H1 (cell line): ENCODE measurements at regions not wholly inside any gene's neighbourhood (a gene's known extent, or its start where the extent isn't known, plus 50 kb on each side); places are given as distances from the start of the nearest gene placed in this dataset.

Experiments
- CTCF ChIA-PET: fragments of 300-600 bp; sonication (Branson Sonifier 250); formaldehyde crosslinking; loops from one replicate; lab custom pipeline; 2021; ENCODE audit not compliant: partially characterized antibody; lab: Charles Lee
- POLR2A ChIA-PET: fragments of 300-600 bp; sonication (Branson Sonifier 250); formaldehyde crosslinking; loops from one replicate; lab custom pipeline; 2021; ENCODE audit warnings: inconsistent platforms; ENCODE audit not compliant: partially characterized antibody; lab: Charles Lee
- DNase-seq, 2 experiments: peaks; one replicate each; pipeline versions ENCODE4 v3.0.0 to v3.0.0-alpha.2; 2010 to 2022; ENCODE audit warnings: low spot score in 2 of 2, low read depth in 1 of 2, mixed read lengths in 1 of 2
- FAIRE-seq: peaks from 2 replicates; lab custom pipeline; 2011; peaks lifted over from hg19 to GRCh38; lab: Jason Lieb, UNC
- H2AFZ ChIP-seq: 2 replicates; pipeline ENCODE4 v1.8.1; 2012; ENCODE audit warnings: low read length, inconsistent platforms
- H2AK5ac ChIP-seq: 2 replicates; pipeline ENCODE4 v1.6.1; 2013; ENCODE audit warnings: low read depth, low read length
- H2BK120ac ChIP-seq: replicated peaks from 2 replicates; pipeline ENCODE3; 2013; ENCODE audit warnings: low read depth, low read length, inconsistent platforms
- H2BK12ac ChIP-seq: 2 replicates; pipeline ENCODE4 v1.6.1; 2013; ENCODE audit warnings: low read depth, low read length
- H2BK15ac ChIP-seq: 2 replicates; pipeline ENCODE4 v1.6.1; 2013; ENCODE audit warnings: low read length
- H2BK20ac ChIP-seq: 2 replicates; pipeline ENCODE4 v1.6.1; 2013; ENCODE audit warnings: low read length
- H2BK5ac ChIP-seq: 2 replicates; pipeline ENCODE4 v1.6.1; 2013; ENCODE audit warnings: low read depth, low read length
- H3K14ac ChIP-seq: 2 replicates; pipeline ENCODE4 v1.6.1; 2013; ENCODE audit warnings: inconsistent platforms; ENCODE audit not compliant: insufficient read length
- H3K18ac ChIP-seq: 2 replicates; pipeline ENCODE4 v1.6.1; 2013; ENCODE audit warnings: low read length; ENCODE audit errors: extremely low read depth
- H3K23ac ChIP-seq: 2 replicates; pipeline ENCODE4 v1.6.1; 2013; ENCODE audit warnings: inconsistent platforms; ENCODE audit not compliant: insufficient read length
- H3K23me2 ChIP-seq: 2 replicates; pipeline ENCODE4 v1.6.1; 2013; ENCODE audit warnings: low read depth, low read length
- H3K27ac ChIP-seq: 2 replicates; pipeline ENCODE4 v1.6.1; 2011; ENCODE audit warnings: low read depth, low read length, inconsistent platforms
- H3K27me3 ChIP-seq, 4 experiments: replicated peaks in 1 of 4; 1 replicate in 1 of 4; 2 replicates in 3 of 4; pipeline versions ENCODE4 v1.6.1 to v1.8.1; 2011 to 2013; ENCODE audit warnings: low read length in 3 of 4, mild to moderate bottlenecking in 3 of 4, inconsistent platforms in 2 of 4, mixed read lengths in 2 of 4, moderate library complexity in 1 of 4; ENCODE audit not compliant: control insufficient read depth in 3 of 4, insufficient read depth in 3 of 4; ENCODE audit errors: extremely low read depth in 1 of 4
- H3K36me3 ChIP-seq, 4 experiments: 2 replicates each; pipeline versions ENCODE4 v1.6.1 to v1.8.1; 2011 to 2013; ENCODE audit warnings: mild to moderate bottlenecking in 4 of 4, low read length in 3 of 4, moderate library complexity in 2 of 4, control low read depth in 1 of 4, inconsistent platforms in 1 of 4; ENCODE audit not compliant: insufficient read depth in 4 of 4, control insufficient read depth in 2 of 4
- H3K4ac ChIP-seq: replicated peaks from 2 replicates; pipeline ENCODE3; 2013; ENCODE audit warnings: low read length, low read depth, mixed read lengths, inconsistent platforms; ENCODE audit not compliant: insufficient read length
- H3K4me1 ChIP-seq, 4 experiments: replicated peaks in 1 of 4; 1 replicate in 1 of 4; 2 replicates in 3 of 4; pipeline versions ENCODE4 v1.6.1 to v1.8.1; 2011 to 2013; ENCODE audit warnings: low read length in 3 of 4, inconsistent platforms in 2 of 4, mixed read lengths in 1 of 4; ENCODE audit not compliant: insufficient read depth in 4 of 4, control insufficient read depth in 3 of 4
- H3K4me2 ChIP-seq, 2 experiments: 2 replicates each; pipeline versions ENCODE4 v1.6.1 to v1.8.1; 2011 to 2013; ENCODE audit warnings: low read depth in 2 of 2, low read length in 2 of 2, control low read depth in 1 of 2, inconsistent platforms in 1 of 2, mild to moderate bottlenecking in 1 of 2; ENCODE audit not compliant: insufficient read depth in 1 of 2
- H3K4me3 ChIP-seq, 4 experiments: fragments of 200-600, 300-600 bp in 1 of 4; sonication (generic), shearing (Covaris generic), sonication (Bioruptor Twin) in 1 of 4; 2 replicates each; pipeline versions ENCODE4 v1.5.1 to v1.8.1; 2011 to 2016; ENCODE audit warnings: low read length in 4 of 4, low read depth in 3 of 4, control low read depth in 2 of 4, inconsistent platforms in 2 of 4, mild to moderate bottlenecking in 2 of 4, mixed read lengths in 1 of 4, moderate library complexity in 1 of 4; ENCODE audit not compliant: insufficient read depth in 2 of 4; ENCODE audit errors: extremely low read depth in 1 of 4
- H3K56ac ChIP-seq: replicated peaks from 2 replicates; pipeline ENCODE3; 2013; ENCODE audit warnings: low read depth, mild to moderate bottlenecking, mixed read lengths, low read length, inconsistent platforms; ENCODE audit not compliant: insufficient read length
- H3K79me1 ChIP-seq: 2 replicates; pipeline ENCODE4 v1.6.1; 2013; ENCODE audit warnings: low read depth, low read length, control low read depth
- H3K79me2 ChIP-seq, 2 experiments: 2 replicates each; pipeline versions ENCODE4 v1.6.1 to v1.8.1; 2012 to 2013; ENCODE audit warnings: low read length in 2 of 2, mild to moderate bottlenecking in 2 of 2, inconsistent platforms in 1 of 2; ENCODE audit not compliant: insufficient read depth in 2 of 2, control insufficient read depth in 1 of 2
- H3K9ac ChIP-seq, 4 experiments: replicated peaks in 1 of 4; 1 replicate in 1 of 4; 2 replicates in 3 of 4; pipeline versions ENCODE4 v1.6.1 to v1.8.1; 2011 to 2013; ENCODE audit warnings: low read depth in 3 of 4, low read length in 3 of 4, control low read depth in 2 of 4, mild to moderate bottlenecking in 2 of 4, moderate library complexity in 2 of 4, inconsistent platforms in 1 of 4; ENCODE audit errors: extremely low read depth in 1 of 4
- H3K9me3 ChIP-seq, 2 experiments: 2 replicates each; pipeline versions ENCODE4 v1.6.1 to v1.8.1; 2012 to 2013; ENCODE audit warnings: mild to moderate bottlenecking in 2 of 2, moderate library complexity in 2 of 2, control low read depth in 1 of 2, inconsistent platforms in 1 of 2, low read depth in 1 of 2, low read length in 1 of 2, mixed read lengths in 1 of 2; ENCODE audit not compliant: insufficient read depth in 2 of 2
- H4K20me1 ChIP-seq, 2 experiments: replicated peaks in 1 of 2; 2 replicates each; pipeline versions ENCODE3 to v1.8.1; 2011 to 2013; ENCODE audit warnings: inconsistent platforms in 2 of 2, low read length in 2 of 2, mild to moderate bottlenecking in 1 of 2; ENCODE audit not compliant: insufficient read depth in 2 of 2, control insufficient read depth in 1 of 2
- H4K5ac ChIP-seq: 2 replicates; pipeline ENCODE4 v1.6.1; 2013; ENCODE audit warnings: low read length, low read depth, mixed read lengths, inconsistent platforms; ENCODE audit not compliant: insufficient read length
- H4K8ac ChIP-seq: 2 replicates; pipeline ENCODE4 v1.8.0; 2013; ENCODE audit warnings: mild to moderate bottlenecking, moderate library complexity, low read length, inconsistent platforms; ENCODE audit not compliant: insufficient read depth; ENCODE audit errors: extremely low read depth
- H4K91ac ChIP-seq: replicated peaks from 2 replicates; pipeline ENCODE3; 2013; ENCODE audit warnings: low read length, mixed read lengths, inconsistent platforms; ENCODE audit not compliant: insufficient read length
- CBX5 ChIP-seq: fragments of 300-800, 300-1000 bp; sonication (generic); IDR thresholded peaks from 2 replicates; pipeline ENCODE4 v1.7.1; 2016; ENCODE audit warnings: antibody characterized with exemption, low read length, low read depth
- JUND ChIP-seq: IDR thresholded peaks from 2 replicates; pipeline ENCODE4 v1.6.1; 2011; ENCODE audit warnings: mild to moderate bottlenecking, improper control_type of control experiment, low read length
- SIX5 ChIP-seq: IDR thresholded peaks from 2 replicates; pipeline ENCODE4 v1.6.1; 2011; ENCODE audit warnings: mild to moderate bottlenecking, low read depth, low read length
- SP2 ChIP-seq: IDR thresholded peaks from 2 replicates; pipeline ENCODE4 v1.6.1; 2012; ENCODE audit warnings: mild to moderate bottlenecking, low read length, inconsistent platforms
- TCF12 ChIP-seq: IDR thresholded peaks from 2 replicates; pipeline ENCODE4 v1.6.1; 2011; ENCODE audit warnings: low read depth, mild to moderate bottlenecking, low read length
- YY1 ChIP-seq: IDR thresholded peaks from 2 replicates; pipeline ENCODE4 v1.6.1; 2011; ENCODE audit warnings: low read depth, mild to moderate bottlenecking, low read length
- WGBS, 2 experiments: shearing (Covaris generic) in 1 of 2; methylation state at CpG; one replicate each; pipeline versions ENCODE4 v1.1.6 to v1.1.7; 2013 to 2015; ENCODE audit warnings: low lambda C conversion rate in 2 of 2, mixed read lengths in 2 of 2, inconsistent platforms in 1 of 2, low coverage in 1 of 2, missing lambda C conversion rate in 1 of 2; ENCODE audit not compliant: insufficient replicate concordance in 2 of 2, insufficient coverage in 1 of 2, insufficient read length in 1 of 2; ENCODE audit errors: extremely low coverage in 1 of 2, missing lambda C conversion rate in 1 of 2; 5-methylcytosine and 5-hydroxymethylcytosine counted together

- Histone ChIP-seq H2BK15ac (no peak overlapping the region), H4K20me1 (no peaks in the 10 kb centered on the region), H2BK5ac (no peak overlapping the region), H3K18ac (no peak overlapping the region; the same call in 1 of the 2 replicates), H2BK12ac (no peak overlapping the region), H3K36me3 (no peaks in the 10 kb centered on the region), H3K23me2 (no peaks in the 10 kb centered on the region), H2BK120ac (no peak overlapping the region), H3K79me2 (no peaks in the 10 kb centered on the region), H4K8ac (no peak overlapping the region), H2BK20ac (no peak overlapping the region), H3K23ac (no peak overlapping the region), H3K9ac (no peak overlapping the region), H3K4me2 (no peak overlapping the region), H3K4me3 (no peak overlapping the region), H3K27me3 (no peaks in the 10 kb centered on the region), H3K56ac (no peak overlapping the region), H3K4me1 (peaks cover 0 to 7% (median 4%) of the 10 kb centered on the region in 4 experiments; a peak in 5 of 7 replicates), H3K27ac (no peak overlapping the region), H3K14ac (no peak overlapping the region), H4K91ac (no peak overlapping the region), H2AK5ac (no peak overlapping the region), H3K9me3 (no peaks in the 10 kb centered on the region), H3K4ac (no peak overlapping the region), H2AFZ (no peak overlapping the region), H4K5ac (no peak overlapping the region), H3K79me1 (no peaks in the 10 kb centered on the region)
- ChIA-PET CTCF (interaction anchor here (1.3 kb wide), 1 partner anchor 27 kb away, joined by 3 read pairs; no protein-coding TSS in a partner anchor), POLR2A (no interaction called here)
- DNase-seq (no peak), FAIRE-seq (no peak)
- WGBS, 2 experiments = 59% methylated on average over 3 of the region's 3 CpGs; no CpG with 5 or more reads in 1 of the 2 experiments
- TF ChIP-seq SP2 (no peak), JUND (no peak), TCF12 (no peak), CBX5 (no peak), SIX5 (no peak), YY1 (no peak)
These were observed 208.7 kb upstream of the RAI14 start for GRCh38 chr5:34447424-34447823.
